ENCODE measurements at regions not wholly inside any gene's neighbourhood (a gene's known extent, or its start where the extent isn't known, plus 50 kb on each side); places are given as distances from the start of the nearest gene placed in this dataset.

DNA sequence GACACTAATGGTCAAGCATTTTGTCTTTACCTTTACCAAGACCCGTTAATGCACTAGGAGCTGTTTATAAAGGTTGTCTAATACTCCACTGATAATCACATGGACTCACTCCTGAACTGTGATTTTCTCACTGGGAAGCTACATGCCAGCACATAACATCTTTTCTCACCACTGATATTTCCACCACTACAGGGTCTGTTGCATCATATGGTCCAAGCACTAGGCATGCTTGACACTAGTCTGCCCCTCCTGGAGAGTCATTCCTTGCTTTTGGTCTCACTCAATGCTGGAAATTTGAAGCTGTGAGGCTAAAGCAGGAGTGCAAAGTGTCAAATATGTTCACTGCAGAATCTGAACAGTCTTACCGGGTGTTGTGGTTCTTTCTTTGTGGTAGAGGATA lies 1576.8 kb downstream of the CDH8 start:
- H3K4me3 ChIP-seq (ENCODE audit: low read depth, low read length) = no peak overlapping the region
- TF ChIP-seq, protein P1, sequence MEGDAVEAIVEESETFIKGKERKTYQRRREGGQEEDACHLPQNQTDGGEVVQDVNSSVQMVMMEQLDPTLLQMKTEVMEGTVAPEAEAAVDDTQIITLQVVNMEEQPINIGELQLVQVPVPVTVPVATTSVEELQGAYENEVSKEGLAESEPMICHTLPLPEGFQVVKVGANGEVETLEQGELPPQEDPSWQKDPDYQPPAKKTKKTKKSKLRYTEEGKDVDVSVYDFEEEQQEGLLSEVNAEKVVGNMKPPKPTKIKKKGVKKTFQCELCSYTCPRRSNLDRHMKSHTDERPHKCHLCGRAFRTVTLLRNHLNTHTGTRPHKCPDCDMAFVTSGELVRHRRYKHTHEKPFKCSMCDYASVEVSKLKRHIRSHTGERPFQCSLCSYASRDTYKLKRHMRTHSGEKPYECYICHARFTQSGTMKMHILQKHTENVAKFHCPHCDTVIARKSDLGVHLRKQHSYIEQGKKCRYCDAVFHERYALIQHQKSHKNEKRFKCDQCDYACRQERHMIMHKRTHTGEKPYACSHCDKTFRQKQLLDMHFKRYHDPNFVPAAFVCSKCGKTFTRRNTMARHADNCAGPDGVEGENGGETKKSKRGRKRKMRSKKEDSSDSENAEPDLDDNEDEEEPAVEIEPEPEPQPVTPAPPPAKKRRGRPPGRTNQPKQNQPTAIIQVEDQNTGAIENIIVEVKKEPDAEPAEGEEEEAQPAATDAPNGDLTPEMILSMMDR (IDR thresholded peaks at IDR 0.05; ENCODE audit: low read depth, low read length, missing control alignments) = no peak
- DNase-seq (ENCODE audit: low read depth) = no peak
- in situ Hi-C loops (cut with HindIII; ENCODE audit: low sequenced_read_pairs) = no loop called here

DNA sequence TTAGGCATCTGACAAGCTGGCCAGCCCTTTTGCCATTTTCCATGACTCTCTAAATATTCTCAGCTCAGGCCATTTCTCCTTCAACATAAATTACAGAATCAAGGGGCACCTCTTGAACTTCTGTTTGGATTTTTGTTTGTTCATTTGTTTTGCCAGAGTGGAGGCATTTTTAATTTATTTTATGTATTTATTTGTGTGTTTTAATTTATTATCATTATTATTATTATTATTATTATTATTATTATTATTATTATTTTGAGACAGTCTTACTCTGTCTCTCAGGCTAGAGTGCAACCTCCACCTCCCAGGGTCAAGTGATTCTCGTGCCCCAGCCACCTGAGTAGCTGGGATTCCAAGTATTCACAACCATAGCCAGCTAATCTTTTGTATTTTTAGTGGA lies 1578.0 kb downstream of the CDH8 start:
- in situ Hi-C loops (cut with HindIII; ENCODE audit: low sequenced_read_pairs) = no loop called here
- H3K4me3 ChIP-seq (ENCODE audit: low read depth, low read length) = no peak overlapping the region
- TF ChIP-seq, protein P1 (IDR thresholded peaks at IDR 0.05; ENCODE audit: low read depth, low read length, missing control alignments) = no peak
- no peak for DNase-seq (ENCODE audit: low read depth)

DNA sequence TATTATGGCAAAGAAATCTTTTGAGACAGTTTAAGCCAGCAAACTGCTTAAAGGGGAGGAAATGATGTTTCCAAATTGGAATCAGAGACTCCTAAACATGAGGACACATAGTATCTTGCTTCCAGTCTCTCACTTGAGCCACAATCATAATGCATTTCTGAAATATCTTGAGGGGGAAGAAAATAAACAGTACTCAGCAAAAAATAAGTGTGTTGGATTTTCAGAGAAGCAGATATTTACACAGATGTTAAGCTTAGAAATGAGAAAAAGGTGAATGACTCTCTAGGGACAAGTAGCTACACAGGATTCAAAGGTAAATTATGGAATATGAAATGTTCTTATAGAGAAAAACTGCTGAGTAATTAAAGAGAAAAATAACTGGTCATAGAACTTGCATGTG lies 1583.6 kb downstream of the CDH8 start:
- no peak overlapping the region for H3K4me3 ChIP-seq (ENCODE audit: low read depth, low read length)
- in situ Hi-C loops (cut with HindIII; ENCODE audit: low sequenced_read_pairs) = no loop called here
- TF ChIP-seq, protein P1 (IDR thresholded peaks at IDR 0.05; ENCODE audit: low read depth, low read length, missing control alignments) = no peak
- DNase-seq (ENCODE audit: low read depth) = no peak

DNA sequence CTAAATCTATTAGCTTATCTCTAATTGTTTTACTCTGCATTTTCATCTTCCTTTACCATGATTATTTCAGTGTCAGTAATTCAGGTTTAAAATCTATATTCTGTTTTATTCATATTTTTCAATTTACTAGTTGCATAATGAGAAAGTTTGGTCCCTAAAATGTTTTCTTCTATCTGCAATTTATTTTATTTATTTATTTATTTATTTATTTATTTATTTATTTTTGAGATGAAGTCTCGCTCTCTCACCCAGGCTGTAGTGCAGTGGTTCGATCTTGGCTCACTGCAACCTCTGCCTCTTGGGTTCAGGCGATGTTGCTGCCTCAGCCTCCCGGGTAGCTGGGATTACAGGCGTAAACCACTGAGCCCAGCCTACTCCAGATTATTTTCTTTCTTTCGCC lies 1597.3 kb downstream of the CDH8 start:
- no peak for DNase-seq (ENCODE audit: low read depth)
- H3K4me3 ChIP-seq (ENCODE audit: low read depth, low read length) = no peak overlapping the region
- in situ Hi-C loops (cut with HindIII; ENCODE audit: low sequenced_read_pairs) = no loop called here
- TF ChIP-seq, protein P1 (IDR thresholded peaks at IDR 0.05; ENCODE audit: low read depth, low read length, missing control alignments) = no peak

DNA sequence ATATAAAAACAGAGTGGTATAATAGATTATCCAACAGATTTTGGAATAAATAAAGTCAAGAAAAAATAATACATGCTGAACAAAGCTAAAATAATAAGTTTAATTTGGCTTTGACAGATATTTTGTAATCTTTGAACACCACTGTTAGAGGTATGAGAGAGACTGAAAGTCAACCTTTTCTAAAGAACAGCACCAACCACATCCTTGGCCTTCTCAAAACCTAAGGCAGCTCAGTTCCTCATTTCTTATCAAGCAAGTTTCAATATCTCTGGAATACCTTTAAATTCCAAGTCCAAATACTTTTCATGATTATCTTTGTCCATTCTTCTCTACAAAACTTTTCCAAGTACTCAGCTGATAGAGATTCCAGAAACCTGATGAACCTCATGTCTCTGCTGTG lies 1603.8 kb downstream of the CDH8 start:
- DNase-seq (ENCODE audit: low read depth) = no peak
- TF ChIP-seq, protein P1 (IDR thresholded peaks at IDR 0.05; ENCODE audit: low read depth, low read length, missing control alignments) = no peak
- in situ Hi-C loops (cut with HindIII; ENCODE audit: low sequenced_read_pairs) = no loop called here
- H3K4me3 ChIP-seq (ENCODE audit: low read depth, low read length) = no peak overlapping the region

DNA sequence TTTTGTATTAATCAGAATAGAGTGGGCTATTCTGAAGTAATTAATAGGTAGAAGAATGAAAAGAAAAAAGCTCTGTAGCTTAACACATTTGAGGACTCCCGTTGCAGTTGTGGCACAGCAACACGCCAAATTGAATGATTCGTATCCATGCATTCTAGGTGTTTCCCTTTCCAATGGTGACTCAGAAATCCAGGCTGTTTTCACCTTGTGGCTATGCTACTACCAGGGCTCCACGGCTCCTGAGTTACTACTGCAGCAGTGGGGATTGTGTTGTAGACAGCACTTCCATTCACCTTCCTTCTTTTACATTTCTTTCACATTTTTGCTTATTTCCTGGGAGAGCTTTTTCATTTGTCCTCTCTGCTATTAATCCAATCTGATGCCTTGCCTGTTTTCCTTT lies 1616.4 kb downstream of the CDH8 start:
- TF ChIP-seq, protein P1 (IDR thresholded peaks at IDR 0.05; ENCODE audit: low read depth, low read length, missing control alignments) = no peak
- in situ Hi-C loops (cut with HindIII; ENCODE audit: low sequenced_read_pairs) = no loop called here
- no peak overlapping the region for H3K4me3 ChIP-seq (ENCODE audit: low read depth, low read length)
- no peak for DNase-seq (ENCODE audit: low read depth)

DNA sequence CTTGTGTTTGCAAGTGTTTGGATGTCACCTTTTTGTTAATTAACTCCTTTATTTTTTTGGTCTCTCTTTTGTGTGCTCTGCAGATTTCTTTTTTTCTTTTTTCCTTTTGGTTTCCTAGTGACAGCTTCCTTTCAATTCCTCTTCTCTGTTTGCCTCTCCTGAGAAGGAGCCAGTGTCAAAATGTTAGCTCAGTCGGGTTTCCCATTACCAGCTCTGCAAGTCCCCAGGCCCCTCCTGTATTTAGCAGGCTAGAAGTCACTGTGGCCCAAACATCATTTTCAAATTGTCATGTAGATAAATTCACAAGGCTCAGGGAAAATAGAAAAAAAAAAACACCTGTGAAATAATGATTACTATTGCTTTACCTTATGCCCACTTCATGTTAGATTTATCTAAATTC lies 1621.6 kb downstream of the CDH8 start:
- H3K4me3 ChIP-seq (ENCODE audit: low read depth, low read length) = no peak overlapping the region
- in situ Hi-C loops (cut with HindIII; ENCODE audit: low sequenced_read_pairs) = no loop called here
- TF ChIP-seq, protein P1 (IDR thresholded peaks at IDR 0.05; ENCODE audit: low read depth, low read length, missing control alignments) = no peak
- no peak for DNase-seq (ENCODE audit: low read depth)
